Loucy (cell line): ENCODE measurements at regions not wholly inside any gene's neighbourhood (a gene's known extent, or its start where the extent isn't known, plus 50 kb on each side); places are given as distances from the start of the nearest gene placed in this dataset.

Experiments
- EZH2phosphoT487 ChIP-seq: fragments of 200-600 bp; IDR thresholded peaks from 2 replicates; pipeline ENCODE4 v1.6.1; 2018; ENCODE audit warnings: antibody characterized with exemption, mild to moderate bottlenecking, moderate library complexity, borderline replicate concordance
- TF ChIP-seq, protein P1 (sequence below): fragments of 200-600 bp; sonication (generic); conservative IDR thresholded peaks from 2 replicates; pipeline ENCODE4 v1.5.1; 2014; ENCODE audit warnings: mild to moderate bottlenecking, antibody characterized with exemption, low read length

DNA sequence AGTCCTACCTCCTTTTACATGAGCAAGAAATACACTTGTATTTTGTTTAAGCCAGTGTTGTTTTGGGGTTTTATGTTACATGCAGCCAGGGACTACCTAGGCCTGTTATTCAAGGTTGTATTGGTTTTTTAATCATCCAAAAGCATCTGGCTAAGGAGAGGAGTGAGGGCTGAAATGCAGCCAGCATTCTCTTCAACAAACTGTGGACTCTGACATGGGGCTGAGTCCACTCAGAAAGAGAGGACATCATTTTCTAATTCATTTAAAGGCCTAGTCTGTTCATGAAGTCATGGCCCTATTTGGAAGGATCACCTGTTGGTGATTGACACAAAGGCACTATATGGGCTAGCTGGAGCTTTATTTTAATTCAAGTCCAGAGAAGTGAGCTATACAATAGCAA is 190.4 kb downstream of the TTLL7 start:
- TF ChIP-seq, protein P1, sequence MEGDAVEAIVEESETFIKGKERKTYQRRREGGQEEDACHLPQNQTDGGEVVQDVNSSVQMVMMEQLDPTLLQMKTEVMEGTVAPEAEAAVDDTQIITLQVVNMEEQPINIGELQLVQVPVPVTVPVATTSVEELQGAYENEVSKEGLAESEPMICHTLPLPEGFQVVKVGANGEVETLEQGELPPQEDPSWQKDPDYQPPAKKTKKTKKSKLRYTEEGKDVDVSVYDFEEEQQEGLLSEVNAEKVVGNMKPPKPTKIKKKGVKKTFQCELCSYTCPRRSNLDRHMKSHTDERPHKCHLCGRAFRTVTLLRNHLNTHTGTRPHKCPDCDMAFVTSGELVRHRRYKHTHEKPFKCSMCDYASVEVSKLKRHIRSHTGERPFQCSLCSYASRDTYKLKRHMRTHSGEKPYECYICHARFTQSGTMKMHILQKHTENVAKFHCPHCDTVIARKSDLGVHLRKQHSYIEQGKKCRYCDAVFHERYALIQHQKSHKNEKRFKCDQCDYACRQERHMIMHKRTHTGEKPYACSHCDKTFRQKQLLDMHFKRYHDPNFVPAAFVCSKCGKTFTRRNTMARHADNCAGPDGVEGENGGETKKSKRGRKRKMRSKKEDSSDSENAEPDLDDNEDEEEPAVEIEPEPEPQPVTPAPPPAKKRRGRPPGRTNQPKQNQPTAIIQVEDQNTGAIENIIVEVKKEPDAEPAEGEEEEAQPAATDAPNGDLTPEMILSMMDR, result no peak
- no peak for TF ChIP-seq EZH2phosphoT487
